Dermis blood vessel endothelial cell (primary cell): ENCODE measurements at regions not wholly inside any gene's neighbourhood (a gene's known extent, or its start where the extent isn't known, plus 50 kb on each side); places are given as distances from the start of the nearest gene placed in this dataset.

Source experiments
- DNase-seq: peaks from one replicate; pipeline ENCODE4 v3.0.0; 2010

DNA sequence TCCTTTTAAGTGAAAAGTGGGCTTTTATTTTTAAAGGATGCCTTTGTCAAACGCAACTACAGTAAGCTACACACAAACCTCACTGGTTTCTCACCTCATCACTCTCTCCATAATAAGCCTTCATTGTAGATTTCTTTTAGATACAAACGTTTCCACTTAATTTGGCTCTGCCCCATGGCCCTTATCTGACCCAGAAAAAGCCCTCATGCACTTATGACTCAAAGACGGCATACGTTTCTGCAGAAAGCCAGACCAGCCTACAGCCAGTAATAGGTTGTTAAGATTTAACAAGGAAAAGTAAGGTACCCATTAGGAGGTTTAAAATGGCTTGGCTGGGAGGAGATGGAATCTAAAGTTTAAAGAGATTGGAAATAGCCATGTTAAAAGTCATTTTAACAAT lies 914.6 kb upstream of the INTU start:
- DNase-seq, result no peak

DNA sequence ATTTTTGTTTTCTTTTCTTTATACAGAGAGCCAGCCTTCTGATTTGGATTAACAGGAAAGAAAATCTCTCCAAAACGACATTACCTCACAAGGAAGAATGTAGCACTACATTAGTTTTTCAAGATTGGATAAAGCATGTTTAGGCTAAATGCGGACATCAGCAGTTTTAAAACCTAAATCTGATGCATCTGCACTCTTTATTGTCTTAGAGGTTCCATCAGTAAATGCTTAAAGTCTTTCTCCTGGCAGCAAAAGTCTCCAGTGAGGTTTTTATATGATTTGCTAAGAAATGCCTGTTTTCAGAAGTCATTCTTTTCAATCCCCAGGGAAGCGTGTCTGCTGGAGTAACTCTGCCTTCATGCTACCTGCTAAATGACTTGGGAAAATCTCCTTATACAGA lies 912.9 kb upstream of the INTU start:
- DNase-seq, result no peak

DNA sequence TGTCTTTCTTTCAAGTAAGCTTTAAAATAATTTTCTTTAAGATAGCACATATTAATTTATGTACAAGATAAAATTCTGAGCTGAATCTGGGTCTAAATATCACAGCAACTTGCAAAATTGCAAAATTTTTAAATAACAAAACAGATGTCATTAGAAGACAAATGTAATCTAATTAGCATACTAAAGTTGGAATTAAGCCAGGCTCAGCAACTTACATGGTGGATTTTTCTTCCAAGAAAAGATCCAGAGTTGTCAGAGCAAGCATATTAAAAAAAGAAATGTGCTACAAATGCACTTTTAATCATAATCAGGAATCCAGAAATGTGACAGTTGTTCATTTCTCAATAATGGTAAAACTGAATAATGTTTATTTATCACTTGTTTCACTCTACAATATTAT lies 906.9 kb upstream of the INTU start:
- no peak for DNase-seq

DNA sequence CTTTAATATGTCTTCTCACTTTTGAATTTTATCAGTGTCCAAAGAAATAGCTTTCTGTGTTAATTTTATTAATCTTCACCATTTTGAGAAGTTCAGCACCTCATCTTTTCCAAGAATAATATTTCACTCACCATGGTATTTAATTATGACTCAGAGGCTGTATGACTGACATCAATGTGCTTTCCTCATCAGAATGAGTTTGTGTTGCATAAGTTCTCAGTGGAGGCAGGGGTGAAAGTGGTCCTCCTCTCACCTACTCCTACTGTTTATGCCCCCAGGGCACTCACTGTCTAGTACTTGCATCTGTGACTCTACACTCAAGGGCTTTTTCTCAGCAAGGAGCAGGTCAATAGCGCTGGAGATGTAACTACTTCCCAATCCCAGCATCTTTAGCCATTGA lies 905.3 kb upstream of the INTU start:
- no peak for DNase-seq

DNA sequence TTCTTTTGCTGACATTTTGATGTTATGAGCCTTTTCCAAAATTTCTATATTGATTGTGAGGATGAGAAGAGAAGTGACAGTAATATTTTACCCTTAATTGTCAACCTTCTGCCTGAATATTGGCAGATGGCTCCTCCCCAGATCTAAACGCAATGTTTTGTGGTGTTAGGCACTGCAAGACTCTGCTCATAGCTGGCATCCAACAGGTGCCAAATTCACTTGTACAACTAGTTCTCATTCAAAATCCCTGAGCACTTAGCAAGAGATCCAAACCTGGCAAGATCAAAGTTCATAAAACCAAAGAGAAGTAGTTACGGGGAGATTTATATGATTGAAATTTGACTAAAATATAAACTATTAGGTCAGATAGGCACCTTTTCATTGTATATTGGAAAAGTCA lies 901.7 kb upstream of the INTU start:
- no peak for DNase-seq

DNA sequence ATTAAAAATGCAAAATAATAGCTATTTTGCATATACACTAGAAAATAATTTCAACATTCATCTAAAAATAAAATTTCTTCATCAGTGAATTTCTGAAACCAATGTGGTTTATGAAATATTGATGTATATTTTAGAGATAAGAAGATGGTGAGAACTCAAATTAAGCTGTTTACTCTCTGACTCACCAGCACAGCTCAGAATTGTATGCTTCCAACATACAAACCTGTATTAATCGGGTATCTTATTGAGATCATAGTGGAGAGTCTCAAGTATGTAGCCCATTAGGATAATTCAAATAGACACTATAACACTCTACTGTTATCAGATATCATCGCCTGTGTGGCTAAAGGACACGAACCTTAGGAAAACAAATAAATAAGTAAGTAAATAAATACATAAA lies 899.5 kb upstream of the INTU start:
- DNase-seq, result no peak

DNA sequence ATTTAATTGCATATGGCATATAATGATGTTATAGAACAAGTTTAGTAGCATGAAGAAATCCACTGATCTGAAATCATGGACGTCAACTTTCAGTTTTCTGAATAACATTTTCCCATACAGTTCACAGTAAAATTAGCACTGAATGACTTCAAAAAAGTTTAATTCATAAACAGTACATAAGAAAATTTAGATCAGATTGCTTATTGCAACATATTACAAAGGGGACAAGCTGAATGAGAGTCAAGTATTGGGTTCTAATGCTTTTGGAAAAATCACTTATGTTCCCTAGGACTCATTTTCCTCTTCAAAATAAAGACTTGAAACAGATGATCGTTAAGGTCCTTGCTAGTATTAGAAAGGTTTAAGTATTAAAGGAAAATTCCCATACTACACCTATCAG lies 898.3 kb upstream of the INTU start:
- DNase-seq, result no peak

DNA sequence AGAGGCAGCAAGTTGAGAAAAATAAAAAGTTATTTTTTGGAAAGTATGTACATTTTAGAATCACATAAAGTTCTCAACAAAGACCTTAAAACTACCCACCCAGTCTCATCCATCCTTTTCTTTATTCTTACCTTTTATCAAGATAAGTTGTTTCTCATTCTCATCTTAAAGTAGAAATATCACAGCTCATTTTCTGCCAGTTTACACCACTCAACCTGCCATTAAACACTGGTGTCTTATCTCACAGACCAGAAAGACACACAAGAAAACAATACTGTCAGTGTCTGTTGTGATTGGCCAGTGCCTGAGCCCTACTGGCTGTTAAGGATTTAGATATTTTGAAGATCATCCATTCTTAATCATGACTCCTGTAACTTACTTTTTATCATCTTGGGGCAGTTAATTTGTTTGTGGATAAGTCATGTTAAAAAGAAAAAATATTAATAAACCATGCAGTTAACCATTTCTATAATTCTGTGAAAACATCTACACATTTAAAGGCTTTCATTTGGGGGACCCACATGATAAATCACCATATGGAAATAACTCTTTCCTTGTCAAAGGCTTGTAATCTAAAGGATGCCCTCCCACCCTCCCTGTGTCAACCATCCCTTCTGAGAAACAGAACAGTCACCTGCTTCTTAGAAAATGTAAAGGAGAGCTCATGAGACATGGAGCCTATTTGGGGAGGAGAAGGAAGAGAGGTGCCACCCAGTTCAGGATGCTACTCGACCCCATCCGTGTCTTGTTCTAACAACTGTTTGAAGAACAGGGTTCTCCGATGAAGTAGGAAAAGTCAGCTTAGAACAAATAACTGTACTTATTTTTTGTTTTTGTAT lies 897.2 kb upstream of the INTU start:
- DNase-seq, result no peak

DNA sequence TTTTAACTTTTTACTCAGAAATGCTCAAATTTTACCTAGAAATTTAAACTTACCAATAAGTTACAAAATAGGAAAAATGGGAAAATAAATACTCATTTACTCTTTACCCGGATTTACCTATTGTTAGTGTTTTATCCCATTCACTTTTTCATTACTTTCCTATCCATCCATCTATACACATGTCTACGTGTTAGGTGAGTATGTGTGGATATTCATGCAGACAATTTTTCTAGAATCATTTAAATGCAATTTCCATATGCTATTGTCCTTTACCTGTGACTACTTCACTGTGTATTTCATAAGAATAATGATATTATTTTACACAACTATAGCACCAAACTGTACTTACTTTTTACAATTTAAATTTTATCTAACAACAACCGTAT lies 896.6 kb upstream of the INTU start:
- no peak for DNase-seq

DNA sequence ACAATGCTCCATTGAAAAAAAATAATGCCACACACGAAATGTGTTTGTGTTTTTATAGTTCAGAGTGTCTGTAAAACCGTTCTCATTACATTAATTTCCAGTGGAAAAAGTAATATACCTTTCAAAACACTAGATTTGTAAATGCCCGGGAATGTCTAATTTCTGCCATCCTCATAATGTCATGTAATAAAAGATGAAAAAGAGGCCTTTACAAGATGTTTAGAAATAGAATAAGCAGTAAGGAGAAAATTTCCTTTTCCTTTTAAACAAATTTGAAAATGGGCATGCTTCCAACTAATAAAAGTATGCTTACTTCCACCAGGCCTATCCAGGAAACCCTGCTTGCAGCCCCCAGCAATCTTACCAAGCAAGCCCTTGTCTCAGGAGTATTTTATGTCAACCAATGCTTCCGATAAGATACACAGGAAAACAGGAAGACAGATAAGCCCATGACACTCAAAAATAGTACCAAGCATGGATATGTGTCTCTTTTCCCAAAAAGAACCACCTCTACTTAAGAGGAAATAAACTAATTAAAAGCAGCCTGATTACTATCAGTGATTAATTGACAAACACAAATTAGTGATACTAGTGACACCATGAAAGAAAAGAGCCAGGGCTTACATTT lies 894.7 kb upstream of the INTU start:
- DNase-seq, result no peak

DNA sequence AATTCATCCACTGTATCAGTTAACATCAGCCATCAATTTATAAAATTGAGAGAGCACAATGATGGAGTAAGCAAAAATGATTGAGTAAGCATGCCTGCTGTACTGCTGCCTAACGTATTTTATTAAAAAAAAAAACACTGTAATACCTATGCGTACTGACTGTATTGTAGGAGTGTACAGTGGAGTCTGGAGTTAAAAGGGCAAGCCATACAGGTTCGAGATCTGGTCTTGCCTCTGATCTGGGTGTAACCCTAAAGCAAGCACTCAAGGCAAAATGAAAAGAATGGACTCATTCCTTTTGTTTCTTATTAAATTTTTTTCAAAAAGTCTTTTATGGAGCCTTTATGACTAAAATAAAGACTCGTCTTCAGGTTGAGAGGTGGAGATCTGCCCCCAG lies 894.2 kb upstream of the INTU start:
- no peak for DNase-seq

DNA sequence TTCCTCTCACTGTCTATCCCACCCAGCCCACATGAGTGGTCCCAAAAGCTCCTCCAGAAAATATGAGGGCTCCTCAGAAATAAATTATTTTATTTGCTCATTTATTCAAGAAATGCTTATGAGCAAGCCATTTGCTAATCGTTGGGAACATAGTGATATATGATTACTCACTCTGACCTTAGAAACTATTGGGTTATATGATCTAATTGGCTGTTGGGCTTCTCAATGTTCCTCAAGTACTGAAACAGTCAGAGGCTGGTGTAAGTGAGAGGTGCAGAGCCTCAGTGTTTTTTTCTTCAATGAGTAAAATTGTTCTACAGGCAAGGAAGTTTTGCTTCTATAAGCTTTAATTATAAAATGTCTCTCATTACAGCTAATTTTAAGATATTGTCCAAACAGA lies 893.8 kb upstream of the INTU start:
- DNase-seq, result no peak

DNA sequence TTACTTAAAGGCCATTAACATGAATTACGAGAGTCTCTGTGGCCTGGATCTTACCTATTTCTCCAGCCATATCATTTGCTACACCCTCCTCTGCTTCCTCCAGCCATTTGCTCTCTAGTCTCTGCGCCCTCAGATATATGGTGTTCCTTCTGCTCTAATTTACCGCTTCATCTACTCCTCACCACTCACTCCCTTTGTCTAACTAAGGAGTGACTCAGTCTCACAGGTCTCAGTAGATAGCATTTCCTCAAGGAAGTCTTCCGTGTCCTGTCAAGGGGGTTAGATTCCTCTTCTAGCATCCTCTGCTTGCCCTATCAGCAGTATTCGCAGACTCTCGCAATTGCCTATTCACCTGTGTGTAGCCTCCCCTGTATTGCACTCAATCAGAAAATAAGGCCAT lies 892.1 kb upstream of the INTU start:
- DNase-seq, result no peak

DNA sequence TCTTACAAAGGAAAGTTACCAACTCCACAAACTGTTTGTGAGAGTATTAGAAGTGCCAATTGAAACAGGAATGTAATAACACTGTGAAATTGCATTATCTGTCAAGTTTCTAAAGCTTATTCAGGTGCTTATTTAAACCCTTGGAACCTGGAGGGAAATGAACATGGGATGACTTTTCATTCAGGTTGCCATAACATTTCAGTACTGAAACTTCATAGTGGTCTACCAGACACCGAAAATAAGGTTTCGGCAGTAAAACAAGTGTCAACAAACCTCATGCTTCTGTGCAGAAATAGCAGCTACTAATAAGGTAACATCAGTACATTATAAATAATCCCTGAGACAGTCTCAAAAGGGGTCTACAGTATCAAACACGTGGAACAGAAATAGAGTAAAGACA lies 890.7 kb upstream of the INTU start:
- no peak for DNase-seq

DNA sequence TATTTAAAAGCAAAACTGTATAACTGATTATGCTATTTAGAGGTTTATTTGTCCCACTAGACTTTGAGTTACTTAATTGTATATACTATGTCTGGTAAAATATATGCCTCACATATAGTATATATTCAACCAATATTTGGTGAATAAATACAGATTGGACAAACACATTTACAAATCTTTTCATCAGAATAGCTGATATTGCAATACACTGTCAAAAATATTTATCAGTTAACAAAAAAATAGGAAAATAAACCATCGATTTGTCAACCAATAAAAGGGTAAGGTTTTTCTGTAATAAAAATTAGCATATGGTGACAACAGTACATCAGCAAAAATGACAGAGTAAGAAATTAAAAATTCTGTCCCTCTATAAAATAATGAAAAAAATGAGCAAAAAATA lies 889.9 kb upstream of the INTU start:
- no peak for DNase-seq

DNA sequence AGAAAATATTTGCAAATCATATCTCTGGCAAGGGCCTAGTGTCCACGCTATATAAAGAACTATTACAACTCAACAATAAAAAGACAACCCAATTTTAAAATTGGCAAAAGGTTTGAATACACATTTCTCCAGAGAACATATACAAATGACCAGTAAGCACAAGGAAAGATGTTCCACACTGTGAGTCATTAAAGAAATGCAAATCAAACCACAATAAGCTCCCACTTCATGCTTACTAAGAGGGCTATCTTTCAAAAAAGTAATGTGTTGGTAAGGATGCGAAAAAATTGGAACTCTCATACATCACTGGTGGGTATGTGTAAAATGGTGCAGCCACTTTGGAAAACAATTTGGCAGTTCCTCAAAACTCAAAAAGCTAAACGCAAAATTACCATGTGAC lies 884.0 kb upstream of the INTU start:
- no peak for DNase-seq

DNA sequence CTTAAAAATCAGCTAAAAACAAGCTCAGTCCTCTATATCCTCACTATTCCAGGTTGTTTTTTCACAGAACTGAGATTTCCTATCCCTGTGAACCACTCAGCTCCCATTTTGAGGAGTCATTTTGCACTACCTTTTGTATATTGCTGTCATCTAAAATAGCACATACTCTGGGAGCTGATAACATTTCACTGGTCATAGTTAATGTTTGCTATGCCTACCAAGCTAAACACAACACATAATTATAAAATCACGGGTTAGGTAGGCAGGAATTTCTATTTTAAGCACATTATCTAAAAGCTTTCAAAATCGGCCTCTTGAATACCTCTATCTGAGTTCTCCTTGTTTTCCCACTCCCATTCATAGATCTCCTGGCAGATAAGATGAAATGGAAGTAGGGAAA lies 882.0 kb upstream of the INTU start:
- no peak for DNase-seq

DNA sequence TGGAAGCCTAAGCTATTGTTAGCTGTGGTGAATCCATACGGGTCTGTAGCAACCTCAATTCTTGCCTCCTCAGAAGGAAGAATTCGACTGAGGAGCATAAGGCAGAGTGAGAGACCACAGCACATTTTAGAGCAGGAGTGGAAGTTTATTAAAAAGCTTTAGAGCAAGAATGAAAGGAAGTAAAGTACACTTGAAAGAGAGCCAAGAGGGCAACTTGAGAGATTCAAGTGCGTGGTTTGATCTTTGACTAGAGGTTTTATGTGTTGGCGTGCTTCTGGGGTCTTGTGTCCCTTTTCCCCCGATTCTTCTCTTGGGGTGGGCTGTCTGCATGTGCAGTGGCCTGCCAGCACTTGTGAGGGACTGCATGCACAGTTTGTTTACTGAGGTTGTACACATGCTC lies 880.6 kb upstream of the INTU start:
- no peak for DNase-seq

DNA sequence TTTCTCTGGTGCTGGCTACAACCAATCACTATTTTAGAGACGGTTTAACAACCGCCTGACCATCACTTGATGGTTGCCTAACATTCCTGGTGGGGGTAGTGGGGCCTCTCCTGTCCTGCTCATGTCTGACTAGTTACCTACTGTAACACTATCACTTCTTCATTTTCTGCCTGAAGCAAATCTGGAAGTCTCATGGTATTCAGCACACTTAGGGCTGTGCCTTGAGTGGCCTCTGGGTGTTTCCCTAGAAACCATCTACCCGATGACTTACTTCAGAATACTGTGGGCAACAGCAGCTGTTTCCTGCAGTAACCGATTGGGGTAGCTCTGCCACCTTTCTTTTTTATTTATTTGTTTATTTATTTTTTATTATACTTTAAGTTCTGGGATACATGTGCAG lies 880.1 kb upstream of the INTU start:
- no peak for DNase-seq

DNA sequence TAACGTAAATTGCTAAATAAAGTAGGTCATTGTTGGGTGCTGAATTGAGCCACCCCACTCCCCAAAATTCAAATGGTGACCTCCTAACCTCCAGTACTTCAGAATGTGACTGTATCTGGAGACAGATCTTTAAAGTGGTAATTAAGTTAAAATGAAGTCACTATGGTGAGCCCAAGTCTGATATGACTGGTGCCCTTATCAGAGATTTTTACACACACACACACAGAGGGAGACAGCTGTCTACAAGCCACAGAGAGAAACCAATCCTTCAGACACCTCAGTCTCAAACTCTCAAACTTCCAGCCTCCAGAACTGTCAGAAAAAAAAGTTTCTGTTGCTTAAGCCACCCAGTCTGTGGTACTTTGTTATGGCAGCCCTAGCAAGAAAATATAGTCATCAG lies 879.2 kb upstream of the INTU start:
- DNase-seq, result no peak

DNA sequence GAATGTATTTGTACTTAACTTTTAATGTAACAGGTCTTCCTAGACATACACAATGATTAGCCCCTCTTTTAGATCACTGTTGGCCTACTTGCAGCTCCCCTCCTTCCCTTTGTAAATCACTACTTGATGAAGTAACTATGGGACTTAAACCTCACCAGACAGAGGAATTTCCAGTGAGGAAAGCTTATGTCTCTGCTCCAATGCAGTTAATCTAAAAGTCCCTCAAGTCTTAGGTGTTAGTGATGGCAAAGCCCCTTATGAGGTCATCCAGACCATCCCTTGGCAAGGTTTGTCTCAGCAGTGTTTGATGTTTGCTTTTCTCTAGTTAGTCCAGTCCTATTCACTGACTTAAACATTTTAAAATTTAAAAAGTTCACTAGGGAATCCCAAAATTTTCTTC lies 877.3 kb upstream of the INTU start:
- no peak for DNase-seq

DNA sequence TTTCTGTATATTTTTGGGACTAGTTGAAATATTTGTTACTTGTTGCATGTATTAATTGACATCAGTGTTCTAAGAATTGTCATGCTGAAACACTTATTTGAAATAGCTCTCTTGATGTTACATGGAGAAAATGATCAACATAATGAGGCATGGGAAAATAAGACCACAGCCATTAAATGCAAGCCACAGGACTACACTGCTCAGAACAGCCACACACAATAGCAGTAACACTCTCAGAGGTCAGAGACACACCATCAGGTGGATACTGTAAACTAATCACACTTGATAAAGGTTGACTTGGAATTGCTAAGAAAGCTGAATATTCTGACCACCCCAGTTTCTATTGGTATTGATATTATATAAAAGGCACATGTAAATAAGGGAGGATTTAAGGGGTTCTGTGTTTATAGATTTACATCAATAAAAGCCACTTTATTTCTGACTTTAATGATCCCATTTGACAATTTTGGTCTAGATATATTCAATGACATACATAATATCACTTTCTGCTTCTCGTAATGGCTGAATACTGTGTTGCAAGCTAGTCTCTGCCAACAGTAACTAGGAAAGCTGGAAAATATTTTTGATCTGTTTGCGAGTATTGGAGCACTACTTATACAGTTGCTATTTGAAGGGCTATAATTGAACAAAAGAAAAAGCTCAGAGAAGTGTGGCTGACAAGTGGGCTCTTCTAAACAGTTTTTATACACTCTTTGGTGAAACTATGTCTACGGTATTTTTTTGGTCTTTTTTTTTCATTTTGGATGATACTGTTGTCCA lies 876.5 kb upstream of the INTU start:
- DNase-seq, result no peak

DNA sequence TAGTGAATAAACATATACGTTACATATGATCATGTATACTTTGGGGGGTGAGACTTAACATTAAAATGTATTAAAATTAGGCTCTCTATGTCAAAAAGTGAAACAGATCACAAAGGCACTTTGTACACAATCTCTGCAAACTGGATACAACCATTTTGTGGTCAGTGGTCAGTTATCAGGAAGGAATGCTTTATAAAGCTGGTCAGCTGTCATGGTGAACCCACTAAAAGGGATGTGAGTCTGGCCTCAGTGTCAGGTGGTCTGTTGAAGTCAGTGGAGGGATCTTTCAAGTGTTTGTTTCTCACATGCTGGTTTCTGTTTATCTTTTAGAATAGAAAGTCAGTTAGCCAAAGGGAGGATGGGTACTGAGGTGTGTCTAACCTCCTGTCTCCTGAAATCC lies 875.5 kb upstream of the INTU start:
- DNase-seq, result no peak

DNA sequence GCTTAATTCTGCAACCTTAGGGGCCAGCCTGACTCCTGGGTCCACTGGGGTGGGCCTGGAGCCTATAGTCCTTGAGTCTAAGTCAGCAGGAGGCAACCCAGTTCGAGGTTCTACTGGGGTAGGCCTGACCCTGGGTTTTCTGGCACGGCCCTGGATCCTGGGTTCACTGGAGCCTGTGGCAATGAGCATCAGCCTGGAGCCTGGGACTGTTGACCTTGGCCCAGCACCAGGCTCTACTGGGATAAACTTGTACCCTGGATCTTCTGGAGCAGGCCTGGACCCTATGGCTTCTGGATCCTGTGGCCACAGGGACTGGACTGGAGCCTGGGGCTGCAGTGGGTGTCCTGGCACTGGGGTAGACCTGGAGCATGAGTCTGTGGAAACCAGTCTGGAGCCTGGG lies 874.3 kb upstream of the INTU start:
- DNase-seq, result no peak
